Nephron progenitor cell (in vitro differentiated cells): ENCODE measurements at regions not wholly inside any gene's neighbourhood (a gene's known extent, or its start where the extent isn't known, plus 50 kb on each side); places are given as distances from the start of the nearest gene placed in this dataset.

Experiments used
- DNase-seq: peaks from one replicate; pipeline ENCODE4 v3.0.0; 2021
- H3K27ac Mint-ChIP-seq: 2 replicates; pipeline ENCODE4 v1.8.0; 2021; ENCODE audit warnings: mild to moderate bottlenecking, moderate library complexity, mixed read lengths
- H3K27me3 Mint-ChIP-seq: 2 replicates; pipeline ENCODE4 v1.8.0; 2021; ENCODE audit warnings: mild to moderate bottlenecking, low read depth, mixed read lengths; ENCODE audit not compliant: poor library complexity
- H3K36me3 Mint-ChIP-seq: 2 replicates; pipeline ENCODE4 v1.8.0; 2021; ENCODE audit warnings: low read depth, mixed read lengths
- H3K4me1 Mint-ChIP-seq: 2 replicates; pipeline ENCODE4 v1.8.0; 2021; ENCODE audit warnings: mixed read lengths
- H3K4me3 Mint-ChIP-seq: 2 replicates; pipeline ENCODE4 v1.8.0; 2021; ENCODE audit warnings: mild to moderate bottlenecking, moderate library complexity, mixed read lengths
- H3K9me3 Mint-ChIP-seq: 2 replicates; pipeline ENCODE4 v1.8.0; 2021; ENCODE audit warnings: mild to moderate bottlenecking, moderate library complexity, mixed read lengths
- CTCF ChIP-seq: fragments of 200-600 bp; sonication (generic); IDR thresholded peaks from 2 replicates; pipeline ENCODE4 v1.5.0; 2021; ENCODE audit warnings: antibody characterized with exemption

- Mint-ChIP-seq H3K27ac (no peak overlapping the region), H3K27me3 (no peaks in the 10 kb centered on the region), H3K36me3 (no peaks in the 10 kb centered on the region), H3K4me1 (no peaks in the 10 kb centered on the region), H3K4me3 (no peak overlapping the region), H3K9me3 (peaks cover 6% of the 10 kb centered on the region)
- no peak for TF ChIP-seq CTCF
- no peak for DNase-seq
Observed at GRCh38 chr18:40867459-40867858, 1087.6 kb upstream of the PIK3C3 start.

- Mint-ChIP-seq H3K27ac (no peak overlapping the region), H3K4me3 (no peak overlapping the region), H3K27me3 (no peaks in the 10 kb centered on the region), H3K36me3 (no peaks in the 10 kb centered on the region), H3K9me3 (peaks cover 6% of the 10 kb centered on the region), H3K4me1 (no peaks in the 10 kb centered on the region)
- no peak for TF ChIP-seq CTCF
- DNase-seq = no peak
Observed at GRCh38 chr18:40866968-40867367, 1088.1 kb upstream of the PIK3C3 start.

- Mint-ChIP-seq H3K4me3 (no peak overlapping the region), H3K27ac (no peak overlapping the region), H3K9me3 (peaks cover 6% of the 10 kb centered on the region), H3K36me3 (no peaks in the 10 kb centered on the region), H3K4me1 (no peaks in the 10 kb centered on the region), H3K27me3 (no peaks in the 10 kb centered on the region)
- TF ChIP-seq CTCF = no peak
- peak; percentile 3 for DNase-seq
Observed at GRCh38 chr18:40866013-40866645, 1088.9 kb upstream of the PIK3C3 start.

- H3K4me1 Mint-ChIP-seq = no peaks in the 10 kb centered on the region
- no peaks in the 10 kb centered on the region for H3K36me3 Mint-ChIP-seq
- TF ChIP-seq CTCF = no peak
- no peak overlapping the region for H3K4me3 Mint-ChIP-seq
- peaks cover 6% of the 10 kb centered on the region for H3K9me3 Mint-ChIP-seq
- no peaks in the 10 kb centered on the region for H3K27me3 Mint-ChIP-seq
- H3K27ac Mint-ChIP-seq = no peak overlapping the region
- no peak for DNase-seq
Observed at GRCh38 chr18:40864846-40865245, 1090.2 kb upstream of the PIK3C3 start.

- Mint-ChIP-seq H3K36me3 (no peaks in the 10 kb centered on the region), H3K27ac (peak overlapping the region; percentile 6), H3K27me3 (no peaks in the 10 kb centered on the region), H3K9me3 (peaks cover 6% of the 10 kb centered on the region), H3K4me1 (no peaks in the 10 kb centered on the region), H3K4me3 (no peak overlapping the region)
- no peak for DNase-seq
- no peak for TF ChIP-seq CTCF
Observed at GRCh38 chr18:40863801-40864200, 1091.2 kb upstream of the PIK3C3 start.

- peaks cover 10% of the 10 kb centered on the region for H3K4me1 Mint-ChIP-seq
- H3K36me3 Mint-ChIP-seq = no peaks in the 10 kb centered on the region
- H3K27me3 Mint-ChIP-seq = no peaks in the 10 kb centered on the region
- H3K4me3 Mint-ChIP-seq = no peak overlapping the region
- TF ChIP-seq CTCF = no peak
- no peak for DNase-seq
- no peak overlapping the region for H3K27ac Mint-ChIP-seq
- no peaks in the 10 kb centered on the region for H3K9me3 Mint-ChIP-seq
Observed at GRCh38 chr18:40860189-40860588, 1094.8 kb upstream of the PIK3C3 start.
